ENCODE measurements at regions not wholly inside any gene's neighbourhood (a gene's known extent, or its start where the extent isn't known, plus 50 kb on each side); places are given as distances from the start of the nearest gene placed in this dataset.

GRCh38 chr16:60452646-60453045, 1583.6 kb downstream of the CDH8 start:
- no peak for DNase-seq (ENCODE audit: low spot score)
- Histone ChIP-seq H3K4me3 (ENCODE audit: low read depth in 1 of 3, low read length in 3 of 3) (no peak overlapping the region), H3K27me3 (ENCODE audit: control insufficient read depth in 4 of 4, insufficient read depth in 4 of 4, low read length in 3 of 4) (no peaks in the 10 kb centered on the region), H3K4me1 (ENCODE audit: control insufficient read depth in 4 of 4, insufficient read depth in 4 of 4, low read length in 3 of 4) (no peaks in the 10 kb centered on the region), H3K9ac (ENCODE audit: low read depth in 1 of 2, low read length in 2 of 2) (no peak overlapping the region), H3K36me3 (ENCODE audit: control insufficient read depth in 4 of 4, insufficient read depth in 3 of 4, low read depth in 1 of 4, low read length in 3 of 4) (no peaks in the 10 kb centered on the region), H3K9me3 (ENCODE audit: control insufficient read depth in 4 of 4, low read length in 3 of 4) (no peaks in the 10 kb centered on the region), H3K27ac (ENCODE audit: low read depth in 1 of 2, low read length in 2 of 2) (no peak overlapping the region)
- no peak for TF ChIP-seq NR2F2 (IDR thresholded peaks at IDR 0.05)
- TF ChIP-seq RXRA (IDR thresholded peaks at IDR 0.05), result no peak
- no peak for TF ChIP-seq RAD21 (IDR thresholded peaks at IDR 0.05)

GRCh38 chr16:60438894-60439293, 1597.3 kb downstream of the CDH8 start:
- DNase-seq (ENCODE audit: low spot score), result no peak
- 80% methylated on average over 6 of the region's 6 CpGs for WGBS
- Histone ChIP-seq H3K27ac (ENCODE audit: low read depth in 1 of 2, low read length in 2 of 2) (no peak overlapping the region), H3K4me1 (ENCODE audit: control insufficient read depth in 4 of 4, insufficient read depth in 4 of 4, low read length in 3 of 4) (no peaks in the 10 kb centered on the region), H3K9me3 (ENCODE audit: control insufficient read depth in 4 of 4, low read length in 3 of 4) (no peaks in the 10 kb centered on the region), H3K9ac (ENCODE audit: low read depth in 1 of 2, low read length in 2 of 2) (no peak overlapping the region), H3K4me3 (ENCODE audit: low read depth in 1 of 3, low read length in 3 of 3) (no peak overlapping the region), H3K27me3 (ENCODE audit: control insufficient read depth in 4 of 4, insufficient read depth in 4 of 4, low read length in 3 of 4) (no peaks in the 10 kb centered on the region), H3K36me3 (ENCODE audit: control insufficient read depth in 4 of 4, insufficient read depth in 3 of 4, low read depth in 1 of 4, low read length in 3 of 4) (no peaks in the 10 kb centered on the region)
- TF ChIP-seq HNF4A (conservative IDR thresholded peaks at IDR 0.05), result no peak
- TF ChIP-seq FOXA2 (IDR thresholded peaks at IDR 0.05), result no peak
- TF ChIP-seq GABPA (IDR thresholded peaks at IDR 0.05 in 1 of 2, conservative IDR thresholded peaks at IDR 0.05 in 1 of 2), result no peak

GRCh38 chr16:60432472-60432871, 1603.8 kb downstream of the CDH8 start:
- no peak for TF ChIP-seq HNF4G (IDR thresholded peaks at IDR 0.05)
- H3K27ac ChIP-seq (ENCODE audit: low read depth in 1 of 2, low read length in 2 of 2), result no peak overlapping the region

GRCh38 chr16:60419859-60420258, 1616.4 kb downstream of the CDH8 start:
- H3K36me3 ChIP-seq (ENCODE audit: control insufficient read depth in 4 of 4, insufficient read depth in 3 of 4, low read depth in 1 of 4, low read length in 3 of 4), result no peaks in the 10 kb centered on the region
- peaks cover 0 to 2% (median 0%) of the 10 kb centered on the region in 4 donors for H3K27me3 ChIP-seq (ENCODE audit: control insufficient read depth in 4 of 4, insufficient read depth in 4 of 4, low read length in 3 of 4)
- H3K9me3 ChIP-seq (ENCODE audit: control insufficient read depth in 4 of 4, low read length in 3 of 4), result no peaks in the 10 kb centered on the region
- H3K4me3 ChIP-seq (ENCODE audit: low read depth in 1 of 3, low read length in 3 of 3), result no peak overlapping the region
- H3K9ac ChIP-seq (ENCODE audit: low read depth in 1 of 2, low read length in 2 of 2), result no peak overlapping the region
- no peak for DNase-seq (ENCODE audit: low spot score)
- H3K4me1 ChIP-seq (ENCODE audit: control insufficient read depth in 4 of 4, insufficient read depth in 4 of 4, low read length in 3 of 4), result no peaks in the 10 kb centered on the region
- no peak for TF ChIP-seq SP1 (IDR thresholded peaks at IDR 0.05)
- no peak for TF ChIP-seq RAD21 (IDR thresholded peaks at IDR 0.05)
- TF ChIP-seq FOXA2 (IDR thresholded peaks at IDR 0.05), result no peak
- TF ChIP-seq GABPA (IDR thresholded peaks at IDR 0.05 in 1 of 2, conservative IDR thresholded peaks at IDR 0.05 in 1 of 2), result no peak
- no peak for TF ChIP-seq YY1 (IDR thresholded peaks at IDR 0.05)
- no peak for TF ChIP-seq EGR1 (IDR thresholded peaks at IDR 0.05; ENCODE audit: low read depth in 2 of 2)
- no peak for TF ChIP-seq RXRA (IDR thresholded peaks at IDR 0.05)
- WGBS, result 76% methylated on average over 4 of the region's 4 CpGs
- no peak overlapping the region for H3K27ac ChIP-seq (ENCODE audit: low read depth in 1 of 2, low read length in 2 of 2)

More at GRCh38 chr16:60432472-60432871, 1603.8 kb downstream of the CDH8 start:
- Histone ChIP-seq H3K4me1 (ENCODE audit: control insufficient read depth in 4 of 4, insufficient read depth in 4 of 4, low read length in 3 of 4) (no peaks in the 10 kb centered on the region), H3K36me3 (ENCODE audit: control insufficient read depth in 4 of 4, insufficient read depth in 3 of 4, low read depth in 1 of 4, low read length in 3 of 4) (no peaks in the 10 kb centered on the region), H3K4me3 (ENCODE audit: low read depth in 1 of 3, low read length in 3 of 3) (no peak overlapping the region), H3K9me3 (ENCODE audit: control insufficient read depth in 4 of 4, low read length in 3 of 4) (no peaks in the 10 kb centered on the region), H3K27me3 (ENCODE audit: control insufficient read depth in 4 of 4, insufficient read depth in 4 of 4, low read length in 3 of 4) (no peaks in the 10 kb centered on the region), H3K9ac (ENCODE audit: low read depth in 1 of 2, low read length in 2 of 2) (no peak overlapping the region)
- no peak for DNase-seq (ENCODE audit: low spot score)

- peaks cover 0 to 1% (median 0%) of the 10 kb centered on the region in 4 donors for H3K9me3 ChIP-seq (ENCODE audit: control insufficient read depth in 4 of 4, low read length in 3 of 4)
- H3K4me1 ChIP-seq (ENCODE audit: control insufficient read depth in 4 of 4, insufficient read depth in 4 of 4, low read length in 3 of 4), result no peaks in the 10 kb centered on the region
- no peak overlapping the region for H3K27ac ChIP-seq (ENCODE audit: low read depth in 1 of 2, low read length in 2 of 2)
- peaks cover 0 to 2% (median 0%) of the 10 kb centered on the region in 4 donors for H3K27me3 ChIP-seq (ENCODE audit: control insufficient read depth in 4 of 4, insufficient read depth in 4 of 4, low read length in 3 of 4)
- H3K4me3 ChIP-seq (ENCODE audit: low read depth in 1 of 3, low read length in 3 of 3), result no peak overlapping the region
- DNase-seq (ENCODE audit: low spot score), result no peak
- no peaks in the 10 kb centered on the region for H3K36me3 ChIP-seq (ENCODE audit: control insufficient read depth in 4 of 4, insufficient read depth in 3 of 4, low read depth in 1 of 4, low read length in 3 of 4)
- TF ChIP-seq FOXA1 (IDR thresholded peaks at IDR 0.05) (no peak), SP1 (IDR thresholded peaks at IDR 0.05) (no peak)
- 12% methylated on average over 1 of the region's 1 CpG for WGBS
- H3K9ac ChIP-seq (ENCODE audit: low read depth in 1 of 2, low read length in 2 of 2), result no peak overlapping the region
These were observed 1621.6 kb downstream of the CDH8 start for GRCh38 chr16:60414613-60415012.

All from liver (tissue), 7 donors.